ENCODE measurements at regions not wholly inside any gene's neighbourhood (a gene's known extent, or its start where the extent isn't known, plus 50 kb on each side); places are given as distances from the start of the nearest gene placed in this dataset.

DNA sequence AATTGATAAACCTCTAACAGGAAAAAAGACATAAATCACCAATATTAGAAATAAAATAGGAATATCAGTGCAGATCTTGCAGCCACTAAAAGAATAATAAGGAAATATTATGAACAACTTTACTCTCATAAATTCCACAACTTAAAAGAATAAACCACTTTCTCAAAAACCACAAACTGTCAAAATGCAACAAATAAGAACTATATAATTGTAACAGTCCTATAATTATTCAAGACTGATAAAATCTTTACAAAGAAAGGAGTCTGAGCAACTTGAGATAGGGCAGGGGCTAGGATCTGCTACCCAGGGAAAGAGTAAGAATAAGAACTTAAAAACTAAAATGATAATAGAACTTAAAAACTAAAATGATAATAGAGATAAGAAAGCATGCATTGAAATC lies 169.5 kb upstream of the GDF10 start:
- DNase-seq (no peak), ATAC-seq (ENCODE audit: poor library complexity) (no peak)
- intact Hi-C loops (cut with DNase I): no loop called here

DNA sequence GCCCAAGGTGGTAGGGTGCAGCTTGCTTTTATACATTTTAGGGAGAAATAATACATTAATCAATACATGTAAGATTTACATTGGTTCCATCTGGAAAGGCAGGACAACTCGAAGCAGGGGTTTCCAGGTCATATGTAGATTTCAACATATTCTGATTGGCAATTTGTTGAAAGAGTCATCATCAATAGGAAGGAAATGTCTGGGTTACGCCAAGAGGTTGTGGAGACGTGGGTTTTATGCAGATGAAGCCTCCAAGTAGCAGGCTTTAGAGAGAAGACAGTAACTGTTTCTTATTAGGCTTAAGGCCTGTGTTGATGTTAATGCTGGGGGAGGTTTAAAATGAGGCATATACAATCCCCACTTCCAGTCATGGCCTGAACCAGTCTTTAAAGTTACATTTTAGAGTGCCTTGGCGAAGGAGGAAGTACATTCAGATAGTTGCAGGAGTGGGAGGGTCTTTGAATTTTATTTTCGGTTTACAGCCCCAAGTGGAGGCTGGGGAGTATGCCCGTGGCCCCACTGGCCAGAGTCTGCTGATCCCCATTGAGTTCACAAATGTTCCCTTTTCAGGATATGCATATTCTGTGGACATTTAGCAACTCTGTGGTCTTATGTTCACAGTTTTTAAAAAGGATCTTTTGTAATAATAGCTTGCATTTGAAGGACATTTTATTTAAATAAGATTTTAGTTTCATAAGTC lies 166.0 kb upstream of the GDF10 start:
- DNase-seq: no peak
- no peak for ATAC-seq (ENCODE audit: poor library complexity)
- intact Hi-C loops (cut with DNase I): no loop called here

DNA sequence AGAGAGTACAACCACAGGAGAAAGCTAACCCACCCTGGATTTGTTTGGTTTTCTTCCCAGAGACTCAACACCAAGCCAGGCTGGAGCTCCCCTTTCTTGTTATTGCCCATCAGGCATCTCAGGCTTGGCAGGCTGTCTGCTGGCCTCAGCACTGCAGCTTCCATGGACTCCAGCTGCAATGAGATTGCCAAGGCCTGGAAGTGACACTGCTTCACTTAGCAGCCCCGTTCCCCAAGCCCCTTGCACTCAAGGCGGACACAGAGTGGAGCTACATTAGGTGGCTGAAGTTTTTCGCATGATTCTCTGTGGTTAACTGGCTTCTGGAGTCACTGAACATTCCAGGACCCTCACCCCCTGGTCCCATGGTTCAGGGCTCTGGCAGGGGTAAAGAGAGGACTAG lies 163.1 kb upstream of the GDF10 start:
- ATAC-seq (ENCODE audit: poor library complexity): no peak
- intact Hi-C loops (cut with DNase I): no loop called here
- DNase-seq: no peak

DNA sequence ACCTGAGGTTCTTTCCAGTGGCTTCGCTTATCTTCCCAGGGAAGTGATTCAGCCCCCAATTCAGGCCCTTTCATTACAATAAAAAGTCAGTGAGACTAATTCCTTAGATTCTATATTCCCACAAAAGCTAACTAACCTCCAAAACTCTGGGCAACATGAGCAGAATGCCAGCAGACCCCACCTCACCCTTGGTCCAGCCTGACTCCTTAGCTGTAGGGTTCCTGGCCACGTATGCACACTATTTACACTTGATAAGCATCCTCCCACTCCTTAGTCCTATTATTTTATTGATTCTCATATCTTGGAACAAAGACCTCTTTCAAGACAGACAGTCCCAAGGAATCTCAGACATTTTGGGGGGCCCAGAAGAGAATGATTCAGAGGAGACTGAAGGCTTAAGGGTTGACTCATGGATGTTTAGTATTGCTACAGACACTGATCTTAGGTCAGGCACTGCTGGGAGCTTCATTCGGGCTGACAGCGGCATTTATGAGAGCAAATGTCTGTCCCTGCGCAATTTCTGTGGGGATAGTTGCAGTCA lies 162.6 kb upstream of the GDF10 start:
- ATAC-seq (ENCODE audit: poor library complexity) (no peak), DNase-seq (no peak)
- intact Hi-C loops (cut with DNase I): no loop called here

DNA sequence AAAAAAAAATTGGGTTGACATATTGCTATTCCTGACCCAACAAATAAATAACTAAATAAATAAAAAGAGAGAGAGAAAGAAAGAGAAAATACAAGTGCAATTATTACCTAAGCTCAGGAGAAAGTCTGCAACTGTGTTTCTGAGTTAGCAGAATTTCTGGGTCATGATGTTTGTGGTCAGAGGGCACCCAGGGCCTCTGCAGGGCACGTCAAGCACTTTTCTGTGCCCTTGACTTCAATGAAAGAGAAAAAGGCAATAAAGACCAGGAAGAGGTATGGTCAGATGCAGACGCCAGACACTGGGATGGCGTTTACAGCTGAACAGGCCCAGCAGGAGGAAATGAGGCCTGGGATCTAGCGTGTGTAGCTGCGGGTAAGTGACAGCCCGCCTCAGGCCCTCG lies 160.9 kb upstream of the GDF10 start:
- ATAC-seq (ENCODE audit: poor library complexity): no peak
- DNase-seq: no peak
- intact Hi-C loops (cut with DNase I): no loop called here

DNA sequence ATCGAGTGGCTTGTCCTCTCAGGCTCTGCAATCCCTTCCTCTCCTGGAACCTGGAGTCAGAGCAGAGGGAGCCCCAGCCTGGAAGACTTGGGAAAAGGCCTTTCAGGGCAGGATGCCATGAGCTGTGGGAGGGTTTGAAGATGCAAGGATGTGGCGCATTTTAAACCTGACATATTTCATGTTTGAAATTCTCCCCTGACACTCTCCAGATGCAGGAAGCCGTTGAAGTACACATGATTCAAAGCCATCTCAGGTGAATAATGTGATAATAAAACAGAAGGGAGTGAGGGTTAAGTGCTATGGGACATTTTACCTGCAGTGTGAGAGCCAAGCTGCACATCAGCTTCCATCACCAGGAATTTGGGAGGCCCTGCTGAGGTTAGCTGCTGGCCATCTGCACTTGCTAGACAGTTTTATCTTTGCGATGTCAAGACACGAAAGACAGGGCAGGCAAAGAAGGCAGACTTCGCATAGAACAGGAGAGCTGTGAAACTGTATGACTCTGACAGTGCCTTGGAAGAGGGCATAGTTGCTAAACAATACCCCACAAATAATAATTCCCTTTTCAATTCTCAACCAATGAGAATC lies 159.1 kb upstream of the GDF10 start:
- ATAC-seq (ENCODE audit: poor library complexity) (no peak), DNase-seq (no peak)
- intact Hi-C loops (cut with DNase I): no loop called here

DNA sequence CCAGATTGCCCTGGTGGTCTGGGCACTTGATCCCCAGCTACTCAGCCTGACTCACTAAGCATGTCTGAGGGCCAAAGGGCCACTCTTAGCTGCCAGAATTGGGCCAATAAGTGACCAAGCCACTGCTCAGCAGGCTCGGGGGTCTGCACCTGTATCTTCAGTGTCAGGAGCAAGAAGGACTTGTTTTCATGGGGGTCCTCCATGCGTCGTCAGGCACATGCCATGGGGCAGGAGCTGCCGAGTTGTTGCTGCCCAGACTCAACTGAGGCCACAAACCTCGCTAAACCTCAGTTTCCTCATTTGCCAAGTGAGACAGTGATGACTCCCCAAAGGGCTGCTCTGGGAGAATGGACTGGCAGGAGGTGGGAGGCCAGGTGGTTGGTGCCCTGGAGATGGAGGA lies 158.6 kb upstream of the GDF10 start:
- ATAC-seq (ENCODE audit: poor library complexity): no peak

DNA sequence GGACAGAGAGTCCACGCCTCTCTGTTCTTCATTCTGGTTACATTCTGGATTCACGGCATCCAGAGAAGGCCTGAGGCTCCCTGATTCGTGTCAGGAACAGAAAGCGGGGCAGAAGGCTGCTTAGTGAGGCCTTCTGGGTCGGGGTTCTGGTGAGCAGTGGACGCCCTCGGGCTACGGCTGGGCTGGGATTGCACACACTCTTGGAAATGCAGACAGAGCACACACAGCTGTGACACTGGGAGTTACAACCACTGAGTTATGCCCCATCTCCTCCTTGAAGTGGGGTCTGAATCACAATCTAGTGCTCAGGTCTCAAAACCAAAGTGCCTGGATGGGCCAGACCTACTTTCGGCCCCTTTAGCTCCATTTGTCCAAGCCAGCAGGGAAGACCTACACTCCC lies 156.9 kb upstream of the GDF10 start:
- no peak for DNase-seq
- ATAC-seq (ENCODE audit: poor library complexity): no peak
- intact Hi-C loops (cut with DNase I): no loop called here

More for the DNA sequence above, 158.6 kb upstream of the GDF10 start:
- intact Hi-C loops (cut with DNase I): no loop called here
- no peak for DNase-seq

DNA sequence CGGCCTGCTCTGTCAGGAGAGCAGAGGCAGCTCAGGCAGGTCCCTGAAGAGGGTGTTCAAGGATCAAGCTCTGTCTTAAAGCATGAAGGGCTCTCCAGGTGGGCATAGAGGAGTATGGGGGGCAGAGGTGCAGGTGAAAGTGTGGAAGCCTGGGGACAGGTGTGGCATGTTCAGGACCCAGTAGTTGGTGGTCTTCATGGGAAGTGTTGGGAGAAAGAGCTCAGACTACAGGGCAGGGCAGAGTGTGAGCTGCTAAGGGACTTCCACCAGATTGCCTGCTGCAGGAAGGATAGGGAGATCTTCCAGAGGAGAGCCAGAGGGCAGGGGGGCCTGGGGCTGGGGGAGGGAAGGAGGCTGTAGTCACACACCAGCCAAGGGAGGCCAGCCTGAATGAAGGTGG lies 156.5 kb upstream of the GDF10 start:
- ATAC-seq (ENCODE audit: poor library complexity) (no peak), DNase-seq (no peak)
- intact Hi-C loops (cut with DNase I): no loop called here

DNA sequence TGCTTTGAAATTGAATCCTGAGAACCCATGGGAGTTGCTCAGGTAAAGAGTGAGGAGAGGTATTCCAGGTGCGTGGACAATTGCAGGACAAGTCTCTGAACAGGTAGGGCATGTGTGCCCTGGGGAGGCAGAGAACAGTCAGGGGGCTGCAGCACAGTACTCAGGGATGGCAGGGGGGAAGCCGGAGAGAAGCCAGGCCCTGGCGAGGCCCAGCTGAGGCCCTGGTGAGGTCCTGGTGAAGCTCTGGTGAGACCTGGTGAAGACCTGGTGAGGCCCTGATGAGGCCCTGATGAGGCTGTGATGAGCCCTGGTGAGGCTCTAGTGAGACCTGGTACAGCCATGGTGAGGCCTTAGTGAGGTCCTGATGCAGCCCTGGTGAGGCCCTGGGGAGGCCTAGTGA lies 155.5 kb upstream of the GDF10 start:
- DNase-seq (no peak), ATAC-seq (ENCODE audit: poor library complexity) (no peak)
- intact Hi-C loops (cut with DNase I): no loop called here

DNA sequence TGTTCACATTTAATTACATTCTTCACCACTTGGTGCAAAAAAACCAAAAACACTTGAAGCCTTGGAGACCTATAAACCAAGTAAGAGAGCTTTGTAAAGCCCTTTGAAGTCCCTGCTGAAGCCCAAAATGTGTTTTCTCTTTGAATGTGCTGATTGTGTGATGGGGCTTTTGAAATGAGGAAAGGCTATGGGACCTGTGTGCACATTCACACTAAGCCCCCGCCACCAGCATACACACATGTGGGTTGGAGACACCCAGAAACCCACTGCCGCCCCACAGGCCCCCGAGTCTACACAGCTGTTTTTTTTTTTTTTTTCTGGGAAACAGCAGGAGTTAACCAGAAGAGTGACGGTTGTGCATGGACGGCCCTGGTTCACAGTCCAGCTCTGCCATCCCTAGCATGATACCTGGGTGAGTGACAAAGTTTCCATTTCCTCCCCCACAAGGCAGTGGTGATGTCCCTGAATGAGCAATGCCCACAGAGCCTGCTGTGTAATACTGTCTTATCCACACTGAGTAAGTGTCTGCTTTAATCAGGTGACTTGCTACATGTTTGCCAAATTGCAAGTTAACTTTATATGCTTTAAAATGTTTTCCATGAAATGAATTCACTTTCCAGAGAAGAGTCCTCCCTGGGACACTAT lies 154.6 kb upstream of the GDF10 start:
- intact Hi-C loops (cut with DNase I): no loop called here
- ATAC-seq (ENCODE audit: poor library complexity): no peak

DNA sequence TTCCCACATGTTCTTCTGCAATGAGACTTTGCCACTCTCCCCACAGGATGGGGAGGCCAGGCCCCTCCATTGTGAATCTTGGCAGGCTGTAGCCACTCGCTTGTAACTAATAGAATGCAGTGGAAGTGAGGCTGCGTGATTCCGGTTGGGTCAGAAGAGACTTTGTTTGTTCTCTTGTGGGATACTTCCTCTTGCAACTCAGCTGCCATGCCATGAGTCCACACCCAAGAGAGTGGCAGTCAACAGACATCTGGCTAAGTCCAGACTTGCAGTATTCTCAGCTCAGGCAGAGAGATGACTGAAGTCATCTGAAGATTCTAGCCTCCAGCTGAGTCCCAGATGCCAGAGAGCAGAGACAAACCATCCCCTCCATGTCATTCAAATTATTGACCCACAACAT lies 153.4 kb upstream of the GDF10 start:
- intact Hi-C loops (cut with DNase I): no loop called here
- ATAC-seq (ENCODE audit: poor library complexity) (peak; percentile 65), DNase-seq (no peak)

More for the DNA sequence above, 154.6 kb upstream of the GDF10 start:
- no peak for DNase-seq

DNA sequence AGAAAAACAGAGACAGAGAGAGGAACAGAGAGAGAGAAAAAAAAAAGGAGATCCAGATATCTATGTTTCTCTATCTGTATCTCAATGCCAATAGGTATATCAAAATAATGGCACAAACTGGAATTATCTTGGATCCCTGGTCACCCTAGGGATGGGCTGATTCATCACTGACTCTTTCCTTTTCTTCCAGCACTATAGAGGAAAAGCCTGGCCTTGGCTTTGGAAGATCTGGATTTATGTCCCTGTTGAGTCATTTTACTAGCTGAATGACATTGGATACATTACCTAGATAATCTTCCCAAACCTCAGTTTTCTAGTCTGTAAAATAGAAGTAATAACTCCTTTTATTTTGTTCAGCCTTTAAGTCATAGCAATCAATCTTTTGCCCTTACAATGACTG lies 152.8 kb upstream of the GDF10 start:
- DNase-seq (no peak), ATAC-seq (ENCODE audit: poor library complexity) (no peak)
- intact Hi-C loops (cut with DNase I): no loop called here

DNA sequence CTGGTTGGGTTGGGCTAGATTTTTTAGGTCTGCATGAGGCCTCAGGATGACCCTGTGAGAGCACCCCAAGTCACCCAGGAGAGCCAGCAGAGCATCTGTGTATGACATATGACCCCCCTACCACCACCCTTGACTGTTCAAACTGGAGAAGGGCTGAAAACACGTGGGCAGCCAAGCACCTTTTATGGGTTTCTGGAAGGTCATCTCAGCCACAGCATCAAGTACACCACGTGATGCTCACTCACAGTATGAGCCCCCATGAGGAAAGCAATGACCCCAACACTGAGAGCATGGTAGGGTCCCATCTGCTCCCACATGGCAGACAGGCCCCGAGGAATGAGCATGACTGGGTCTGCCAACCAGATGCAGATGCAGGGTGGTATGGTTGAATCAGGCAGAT lies 149.4 kb upstream of the GDF10 start:
- DNase-seq: no peak
- no peak for ATAC-seq (ENCODE audit: poor library complexity)
- intact Hi-C loops (cut with DNase I): no loop called here

DNA sequence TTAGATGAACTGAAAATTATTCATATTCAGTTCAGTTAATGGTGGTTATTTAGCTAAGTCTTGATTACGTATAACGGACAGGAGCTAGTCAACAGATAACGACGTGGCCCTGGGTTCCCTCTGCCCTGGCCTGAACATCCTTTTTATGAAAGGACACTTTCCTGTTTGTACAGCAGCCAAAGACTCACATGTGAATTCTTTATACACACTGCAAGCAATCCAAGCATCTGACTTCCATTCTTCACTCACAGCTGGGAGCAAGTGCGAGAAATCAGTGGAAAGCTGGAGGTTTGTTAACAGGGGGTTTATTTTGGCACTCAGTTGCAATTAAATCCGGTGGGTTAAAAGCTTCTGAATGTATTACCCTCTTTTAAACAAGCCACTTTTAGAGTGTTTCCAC lies 148.1 kb upstream of the GDF10 start:
- DNase-seq: no peak
- intact Hi-C loops (cut with DNase I): no loop called here

DNA sequence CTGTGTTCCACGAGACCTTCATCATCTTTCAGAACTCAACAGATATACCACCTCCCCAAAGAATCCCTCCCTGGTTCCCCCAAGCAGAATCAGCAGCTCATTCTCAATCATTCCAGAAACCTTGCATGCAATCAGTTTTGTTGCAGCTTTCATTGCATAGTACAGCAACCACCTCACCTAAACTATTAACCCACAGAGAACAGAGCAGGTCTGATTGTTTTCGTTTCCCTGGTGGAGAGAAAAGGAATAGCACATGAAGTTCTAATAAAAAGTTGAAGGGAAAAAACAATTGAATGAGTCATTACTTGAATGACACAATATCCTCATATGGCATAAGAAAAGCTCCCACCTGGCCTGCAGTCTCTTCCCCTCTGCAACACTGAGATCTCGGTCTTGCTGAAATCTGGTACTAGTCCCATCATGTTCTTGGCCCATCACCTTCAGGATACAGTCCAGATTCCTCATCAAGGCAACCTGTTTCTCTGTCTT lies 147.1 kb upstream of the GDF10 start:
- DNase-seq (no peak), ATAC-seq (ENCODE audit: poor library complexity) (no peak)
- intact Hi-C loops (cut with DNase I): no loop called here

More for the DNA sequence above, 148.1 kb upstream of the GDF10 start:
- no peak for ATAC-seq (ENCODE audit: poor library complexity)

DNA sequence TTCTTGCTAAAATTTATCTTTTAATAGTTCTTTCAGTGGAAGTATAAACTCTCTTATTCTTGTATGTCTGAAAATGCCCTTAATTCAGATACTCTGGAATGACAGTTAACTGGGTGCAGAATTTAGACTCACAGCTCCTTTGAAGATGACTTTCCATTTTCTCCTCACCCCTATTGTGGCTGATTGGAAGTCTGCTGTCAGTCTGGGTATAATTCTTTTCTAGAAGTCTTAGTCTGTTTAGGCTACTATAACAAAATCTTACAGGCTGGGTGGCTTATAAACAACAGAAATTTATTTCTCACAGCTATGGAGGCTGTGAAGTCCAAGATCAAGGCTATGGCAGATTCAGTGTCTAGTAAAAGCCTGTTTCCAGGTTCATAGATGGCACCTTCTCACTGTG lies 145.2 kb upstream of the GDF10 start:
- DNase-seq: no peak
- ATAC-seq (ENCODE audit: poor library complexity): no peak
- intact Hi-C loops (cut with DNase I): no loop called here

DNA sequence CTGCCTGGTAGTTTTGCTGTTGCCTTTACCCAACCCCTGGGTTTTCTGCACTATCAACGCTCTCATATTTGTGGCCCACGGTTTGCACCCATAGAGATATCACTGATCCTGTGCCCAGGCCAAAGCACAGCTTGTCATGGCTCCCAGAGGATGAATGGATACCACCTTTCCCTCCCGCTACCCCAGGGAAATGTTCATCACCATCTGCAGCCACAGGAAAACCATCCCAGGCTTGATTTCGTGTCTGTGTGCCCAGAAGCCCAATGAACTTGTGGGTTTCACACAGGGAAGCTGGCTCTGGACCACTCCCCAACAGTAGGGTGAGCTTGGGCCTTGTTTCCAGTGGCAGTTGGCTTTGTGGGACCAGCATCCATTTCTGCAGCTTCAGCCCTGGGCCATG lies 143.1 kb upstream of the GDF10 start:
- ATAC-seq (ENCODE audit: poor library complexity) (no peak), DNase-seq (no peak)
- intact Hi-C loops (cut with DNase I): no loop called here

DNA sequence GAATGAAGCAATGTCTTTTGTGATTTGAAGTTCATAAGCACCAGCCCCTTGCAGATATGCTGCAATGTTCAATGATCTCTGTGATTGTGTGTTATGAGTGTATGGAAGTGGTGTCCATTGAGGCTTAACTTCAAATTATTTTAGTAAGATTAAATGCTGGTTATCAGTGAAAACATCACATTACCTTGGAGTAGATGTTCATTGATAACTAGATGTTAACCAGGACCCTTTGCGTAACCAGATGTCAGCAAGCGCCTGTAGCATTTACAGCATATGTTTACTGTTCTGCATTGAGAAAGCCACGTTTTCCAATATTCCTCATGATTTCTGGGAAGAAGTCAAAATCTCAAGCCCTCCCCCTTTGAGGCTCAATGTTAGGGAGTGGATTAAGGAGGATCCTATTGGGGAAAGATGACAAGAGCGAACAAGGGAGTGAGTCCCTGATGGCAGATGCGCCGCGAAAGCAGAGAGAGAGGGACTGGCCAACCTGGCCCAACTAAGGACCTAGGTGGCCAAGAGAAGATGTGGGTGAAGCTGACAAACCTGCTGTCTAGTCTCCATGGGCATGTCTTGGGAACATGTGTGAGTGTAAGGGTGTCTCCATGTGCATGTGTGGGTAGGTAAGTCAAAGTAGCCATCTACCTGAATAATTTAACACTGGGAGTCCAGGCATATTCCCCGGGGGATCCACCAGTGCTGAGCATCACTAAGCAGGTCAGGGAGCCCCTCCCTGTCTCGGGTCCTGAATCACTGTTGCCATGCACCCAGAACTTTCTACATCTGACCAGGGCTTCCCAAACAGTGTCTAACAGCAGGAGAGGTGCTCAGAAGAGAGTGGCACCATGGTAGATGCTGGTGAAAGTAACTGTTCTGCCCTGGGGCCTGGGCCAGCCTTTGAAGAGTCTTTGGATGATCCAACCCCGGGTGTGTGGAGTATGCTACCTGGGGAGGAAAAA lies 141.6 kb upstream of the GDF10 start:
- DNase-seq (no peak), ATAC-seq (ENCODE audit: poor library complexity) (no peak)
- intact Hi-C loops (cut with DNase I): no loop called here
